ENCODE measurements at regions not wholly inside any gene's neighbourhood (a gene's known extent, or its start where the extent isn't known, plus 50 kb on each side); places are given as distances from the start of the nearest gene placed in this dataset.

DNA sequence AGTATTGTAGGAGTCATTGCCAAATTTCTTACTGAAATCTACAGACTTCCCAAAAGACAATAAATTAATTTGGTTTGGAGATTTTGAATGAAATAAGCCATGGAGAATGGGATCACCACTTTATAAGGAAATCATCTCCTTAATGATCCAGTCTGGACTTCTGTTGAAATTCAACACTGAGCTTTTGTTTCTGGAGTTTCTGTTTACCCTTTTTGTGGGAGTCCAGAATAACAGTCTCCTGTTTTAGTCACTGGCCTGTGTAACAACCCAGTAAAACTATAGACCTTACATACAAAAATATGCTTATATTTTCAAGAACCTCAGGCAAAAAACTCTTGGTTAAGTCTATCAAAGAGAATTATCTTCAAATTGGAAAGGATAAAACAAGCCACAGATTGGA lies 321.7 kb upstream of the PLET1 start:
- Histone ChIP-seq H2BK20ac (ENCODE audit: low read length) (no peak overlapping the region), H3K27ac (ENCODE audit: low read depth, low read length) (no peak overlapping the region), H3K79me1 (ENCODE audit: low read depth, low read length) (no peaks in the 10 kb centered on the region), H2BK15ac (ENCODE audit: low read length) (no peak overlapping the region), H2BK12ac (ENCODE audit: low read depth, low read length) (no peak overlapping the region), H3K9me3 (ENCODE audit: insufficient read depth in 2 of 2, low read depth in 1 of 2, low read length in 1 of 2) (no peaks in the 10 kb centered on the region), H3K36me3 (ENCODE audit: control insufficient read depth in 2 of 4, insufficient read depth in 4 of 4, low read length in 3 of 4) (no peaks in the 10 kb centered on the region), H2BK120ac (replicated peaks; ENCODE audit: low read depth, low read length) (no peak overlapping the region), H4K91ac (replicated peaks; ENCODE audit: insufficient read length, low read length) (no peak overlapping the region), H2AFZ (ENCODE audit: low read length) (no peak overlapping the region), H3K23me2 (ENCODE audit: low read depth, low read length) (no peaks in the 10 kb centered on the region; the same call in 1 of the 2 replicates), H3K4ac (replicated peaks; ENCODE audit: insufficient read length, low read depth, low read length) (no peak overlapping the region), H4K20me1 (replicated peaks in 1 of 2; ENCODE audit: control insufficient read depth in 1 of 2, insufficient read depth in 2 of 2, low read length in 2 of 2) (no peaks in the 10 kb centered on the region), H3K56ac (replicated peaks; ENCODE audit: insufficient read length, low read depth, low read length) (no peak overlapping the region), H3K4me3 (ENCODE audit: extremely low read depth in 1 of 4, insufficient read depth in 2 of 4, low read depth in 3 of 4, low read length in 4 of 4) (no peak overlapping the region), H3K4me1 (replicated peaks in 1 of 4; ENCODE audit: control insufficient read depth in 3 of 4, insufficient read depth in 4 of 4, low read length in 3 of 4) (0 out of 7 replicates have a peak, but pooled peaks cover 0 to 2% (median 0%) of the 10 kb centered on the region in 4 experiments), H2BK5ac (ENCODE audit: low read depth, low read length) (no peak overlapping the region), H2AK5ac (ENCODE audit: low read depth, low read length) (no peak overlapping the region), H3K18ac (ENCODE audit: extremely low read depth, low read length) (no peak overlapping the region), H4K8ac (ENCODE audit: extremely low read depth, insufficient read depth, low read length) (no peak overlapping the region), H4K5ac (ENCODE audit: insufficient read length, low read depth, low read length) (no peak overlapping the region), H3K14ac (ENCODE audit: insufficient read length) (no peak overlapping the region), H3K9ac (replicated peaks in 1 of 4; ENCODE audit: extremely low read depth in 1 of 4, low read depth in 3 of 4, low read length in 3 of 4) (no peak overlapping the region), H3K23ac (ENCODE audit: insufficient read length) (no peak overlapping the region), H3K4me2 (ENCODE audit: insufficient read depth in 1 of 2, low read depth in 2 of 2, low read length in 2 of 2) (no peak overlapping the region), H3K79me2 (ENCODE audit: control insufficient read depth in 1 of 2, insufficient read depth in 2 of 2, low read length in 2 of 2) (no peaks in the 10 kb centered on the region), H3K27me3 (replicated peaks in 1 of 4; ENCODE audit: control insufficient read depth in 3 of 4, extremely low read depth in 1 of 4, insufficient read depth in 3 of 4, low read length in 3 of 4) (no peaks in the 10 kb centered on the region)
- ChIA-PET POLR2A (ENCODE audit: partially characterized antibody) (no interaction called here), CTCF (ENCODE audit: partially characterized antibody) (interaction anchor here (1.4 to 6.2 kb wide), 6 partner anchors 34 to 532 kb away, joined by 4 to 45 read pairs (median 21); no protein-coding TSS in a partner anchor)
- no peak for FAIRE-seq
- TF ChIP-seq SP1 (IDR thresholded peaks at IDR 0.05; ENCODE audit: low read depth, low read length) (no peak), RXRA (IDR thresholded peaks at IDR 0.05; ENCODE audit: insufficient read depth, low read depth, low read length) (no peak), RFX5 (IDR thresholded peaks at IDR 0.05; ENCODE audit: borderline replicate concordance, low read depth, low read length) (no peak), ZNF274 (IDR thresholded peaks at IDR 0.05; ENCODE audit: borderline replicate concordance, extremely low read depth, low read length) (no peak), HDAC2 (IDR thresholded peaks at IDR 0.05; ENCODE audit: borderline replicate concordance in 1 of 2, low read depth in 2 of 2, low read length in 2 of 2) (no peak), EGR1 (IDR thresholded peaks at IDR 0.05; ENCODE audit: borderline replicate concordance, low read depth, low read length) (no peak), SAP30 (IDR thresholded peaks at IDR 0.05; ENCODE audit: insufficient read depth, insufficient replicate concordance, low read length) (no peak), RBBP5 (IDR thresholded peaks at IDR 0.05; ENCODE audit: borderline replicate concordance, low read depth, low read length) (no peak), TEAD4 (IDR thresholded peaks at IDR 0.05; ENCODE audit: low read depth, low read length) (no peak), CHD2 (IDR thresholded peaks at IDR 0.05; ENCODE audit: low read length) (no peak), EP300 (IDR thresholded peaks at IDR 0.05; ENCODE audit: borderline replicate concordance in 1 of 2, low read depth in 2 of 2, low read length in 2 of 2) (no peak), JUN (IDR thresholded peaks at IDR 0.05; ENCODE audit: low read depth, low read length) (no peak), SIRT6 (IDR thresholded peaks at IDR 0.05; ENCODE audit: low read length) (no peak), SP2 (IDR thresholded peaks at IDR 0.05; ENCODE audit: low read length) (no peak)
- TF ChIP-seq, protein P1, sequence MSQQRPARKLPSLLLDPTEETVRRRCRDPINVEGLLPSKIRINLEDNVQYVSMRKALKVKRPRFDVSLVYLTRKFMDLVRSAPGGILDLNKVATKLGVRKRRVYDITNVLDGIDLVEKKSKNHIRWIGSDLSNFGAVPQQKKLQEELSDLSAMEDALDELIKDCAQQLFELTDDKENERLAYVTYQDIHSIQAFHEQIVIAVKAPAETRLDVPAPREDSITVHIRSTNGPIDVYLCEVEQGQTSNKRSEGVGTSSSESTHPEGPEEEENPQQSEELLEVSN (IDR thresholded peaks at IDR 0.05): no peak
- no peak for DNase-seq (ENCODE audit: low read depth in 1 of 2, low spot score in 2 of 2)

All from H1 (cell line).